ENCODE measurements at regions not wholly inside any gene's neighbourhood (a gene's known extent, or its start where the extent isn't known, plus 50 kb on each side); places are given as distances from the start of the nearest gene placed in this dataset.

DNA sequence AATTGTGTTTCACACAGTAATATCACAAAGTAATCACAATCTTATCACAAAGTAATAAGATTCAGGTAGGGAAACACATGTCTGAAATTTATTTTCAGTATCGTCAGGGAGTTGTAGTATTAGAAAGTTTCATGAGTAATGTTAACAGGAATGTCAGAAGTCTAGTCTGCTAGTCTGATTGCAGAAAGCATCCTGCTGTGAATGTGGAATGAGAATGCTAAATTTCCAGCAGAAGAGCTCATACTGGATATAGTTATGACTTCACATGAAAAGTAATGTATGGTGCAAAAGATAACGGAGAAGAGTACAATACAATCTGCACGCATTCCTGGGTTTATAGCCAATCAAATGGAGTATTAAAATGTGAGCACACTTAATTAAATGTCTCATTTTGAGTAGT, 494.7 kb upstream of the SETBP1 start:
- TF ChIP-seq, protein P1, sequence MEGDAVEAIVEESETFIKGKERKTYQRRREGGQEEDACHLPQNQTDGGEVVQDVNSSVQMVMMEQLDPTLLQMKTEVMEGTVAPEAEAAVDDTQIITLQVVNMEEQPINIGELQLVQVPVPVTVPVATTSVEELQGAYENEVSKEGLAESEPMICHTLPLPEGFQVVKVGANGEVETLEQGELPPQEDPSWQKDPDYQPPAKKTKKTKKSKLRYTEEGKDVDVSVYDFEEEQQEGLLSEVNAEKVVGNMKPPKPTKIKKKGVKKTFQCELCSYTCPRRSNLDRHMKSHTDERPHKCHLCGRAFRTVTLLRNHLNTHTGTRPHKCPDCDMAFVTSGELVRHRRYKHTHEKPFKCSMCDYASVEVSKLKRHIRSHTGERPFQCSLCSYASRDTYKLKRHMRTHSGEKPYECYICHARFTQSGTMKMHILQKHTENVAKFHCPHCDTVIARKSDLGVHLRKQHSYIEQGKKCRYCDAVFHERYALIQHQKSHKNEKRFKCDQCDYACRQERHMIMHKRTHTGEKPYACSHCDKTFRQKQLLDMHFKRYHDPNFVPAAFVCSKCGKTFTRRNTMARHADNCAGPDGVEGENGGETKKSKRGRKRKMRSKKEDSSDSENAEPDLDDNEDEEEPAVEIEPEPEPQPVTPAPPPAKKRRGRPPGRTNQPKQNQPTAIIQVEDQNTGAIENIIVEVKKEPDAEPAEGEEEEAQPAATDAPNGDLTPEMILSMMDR (conservative IDR thresholded peaks at IDR 0.05): no peak
- no peak for TF ChIP-seq ZFX (IDR thresholded peaks at IDR 0.05)
